ENCODE measurements at regions not wholly inside any gene's neighbourhood (a gene's known extent, or its start where the extent isn't known, plus 50 kb on each side); places are given as distances from the start of the nearest gene placed in this dataset.

- Mint-ChIP-seq H3K9me3 (ENCODE audit: unreplicated experiment) (no peaks in the 10 kb centered on the region), H3K27me3 (ENCODE audit: unreplicated experiment) (no peaks in the 10 kb centered on the region), H3K27ac (ENCODE audit: unreplicated experiment) (no peak overlapping the region), H3K4me1 (ENCODE audit: unreplicated experiment) (no peaks in the 10 kb centered on the region), H3K36me3 (ENCODE audit: low read depth, unreplicated experiment) (no peaks in the 10 kb centered on the region), H3K4me3 (ENCODE audit: unreplicated experiment) (no peak overlapping the region)
- no peak for DNase-seq (ENCODE audit: low spot score)
- no peak for TF ChIP-seq CTCF (IDR thresholded peaks at IDR 0.05; ENCODE audit: unreplicated experiment)
Measured at GRCh38 chr2:19527771-19528170, 169.3 kb upstream of the OSR1 start.

GRCh38 chr2:19525313-19525712, 166.9 kb upstream of the OSR1 start:
- Mint-ChIP-seq H3K4me3 (ENCODE audit: unreplicated experiment) (no peak overlapping the region), H3K27me3 (ENCODE audit: unreplicated experiment) (no peaks in the 10 kb centered on the region), H3K4me1 (ENCODE audit: unreplicated experiment) (no peaks in the 10 kb centered on the region), H3K36me3 (ENCODE audit: low read depth, unreplicated experiment) (no peaks in the 10 kb centered on the region), H3K27ac (ENCODE audit: unreplicated experiment) (no peak overlapping the region), H3K9me3 (ENCODE audit: unreplicated experiment) (no peaks in the 10 kb centered on the region)
- DNase-seq (ENCODE audit: low spot score): no peak
- TF ChIP-seq CTCF (IDR thresholded peaks at IDR 0.05; ENCODE audit: unreplicated experiment): no peak

GRCh38 chr2:19519045-19519444, 160.6 kb upstream of the OSR1 start:
- no peak overlapping the region for H3K4me3 Mint-ChIP-seq (ENCODE audit: unreplicated experiment)
- DNase-seq (ENCODE audit: low spot score): no peak
- no peak overlapping the region for H3K27ac Mint-ChIP-seq (ENCODE audit: unreplicated experiment)
- H3K4me1 Mint-ChIP-seq (ENCODE audit: unreplicated experiment): no peaks in the 10 kb centered on the region
- H3K27me3 Mint-ChIP-seq (ENCODE audit: unreplicated experiment): no peaks in the 10 kb centered on the region
- no peak for TF ChIP-seq CTCF (IDR thresholded peaks at IDR 0.05; ENCODE audit: unreplicated experiment)
- H3K9me3 Mint-ChIP-seq (ENCODE audit: unreplicated experiment): no peaks in the 10 kb centered on the region
- no peaks in the 10 kb centered on the region for H3K36me3 Mint-ChIP-seq (ENCODE audit: low read depth, unreplicated experiment)

GRCh38 chr2:19507137-19507536, 148.7 kb upstream of the OSR1 start:
- no peak for TF ChIP-seq CTCF (IDR thresholded peaks at IDR 0.05; ENCODE audit: unreplicated experiment)
- no peak overlapping the region for H3K4me3 Mint-ChIP-seq (ENCODE audit: unreplicated experiment)

GRCh38 chr2:19505199-19506136, 147.0 kb upstream of the OSR1 start:
- no peak for DNase-seq (ENCODE audit: low spot score)
- Mint-ChIP-seq H3K27me3 (ENCODE audit: unreplicated experiment) (no peaks in the 10 kb centered on the region), H3K9me3 (ENCODE audit: unreplicated experiment) (no peaks in the 10 kb centered on the region), H3K36me3 (ENCODE audit: low read depth, unreplicated experiment) (no peaks in the 10 kb centered on the region), H3K4me1 (ENCODE audit: unreplicated experiment) (peaks cover 10% of the 10 kb centered on the region), H3K27ac (ENCODE audit: unreplicated experiment) (no peak overlapping the region), H3K4me3 (ENCODE audit: unreplicated experiment) (no peak overlapping the region)
- no peak for TF ChIP-seq CTCF (IDR thresholded peaks at IDR 0.05; ENCODE audit: unreplicated experiment)

More at GRCh38 chr2:19507137-19507536, 148.7 kb upstream of the OSR1 start:
- peaks cover 10% of the 10 kb centered on the region for H3K4me1 Mint-ChIP-seq (ENCODE audit: unreplicated experiment)
- no peak overlapping the region for H3K27ac Mint-ChIP-seq (ENCODE audit: unreplicated experiment)
- H3K36me3 Mint-ChIP-seq (ENCODE audit: low read depth, unreplicated experiment): no peaks in the 10 kb centered on the region
- H3K9me3 Mint-ChIP-seq (ENCODE audit: unreplicated experiment): no peaks in the 10 kb centered on the region
- DNase-seq (ENCODE audit: low spot score): no peak
- H3K27me3 Mint-ChIP-seq (ENCODE audit: unreplicated experiment): no peaks in the 10 kb centered on the region
